KG1 (cell line): ENCODE measurements at regions not wholly inside any gene's neighbourhood (a gene's known extent, or its start where the extent isn't known, plus 50 kb on each side); places are given as distances from the start of the nearest gene placed in this dataset.

Experiments used
- DNase-seq: peaks from one replicate; lab custom pipeline; 2025; lab: John Stamatoyannopoulos, UW

DNA sequence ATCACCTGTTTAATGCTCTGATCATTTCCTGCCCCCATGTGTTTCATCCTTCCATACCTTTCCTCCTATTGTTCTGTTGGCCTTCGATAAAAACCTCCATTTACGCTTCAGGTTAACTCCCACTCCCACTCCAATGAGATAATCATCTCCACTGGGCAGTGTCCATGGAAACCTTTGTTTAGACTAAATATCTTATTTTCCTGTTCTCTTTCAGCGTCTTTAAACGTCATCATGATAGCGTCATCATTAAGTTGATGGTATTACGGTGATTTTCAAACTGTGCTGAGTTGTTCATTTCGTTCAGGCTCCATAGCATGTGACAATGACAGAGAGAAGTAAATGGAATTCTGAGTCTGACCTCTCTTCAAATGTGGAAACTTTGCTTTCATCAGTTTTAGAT is 970.5 kb upstream of the SLC35B3 start:
- DNase-seq, result no peak

- DNase-seq, result no peak
These were observed 970.0 kb upstream of the SLC35B3 start for GRCh38 chr6:9405369-9405768.

DNA sequence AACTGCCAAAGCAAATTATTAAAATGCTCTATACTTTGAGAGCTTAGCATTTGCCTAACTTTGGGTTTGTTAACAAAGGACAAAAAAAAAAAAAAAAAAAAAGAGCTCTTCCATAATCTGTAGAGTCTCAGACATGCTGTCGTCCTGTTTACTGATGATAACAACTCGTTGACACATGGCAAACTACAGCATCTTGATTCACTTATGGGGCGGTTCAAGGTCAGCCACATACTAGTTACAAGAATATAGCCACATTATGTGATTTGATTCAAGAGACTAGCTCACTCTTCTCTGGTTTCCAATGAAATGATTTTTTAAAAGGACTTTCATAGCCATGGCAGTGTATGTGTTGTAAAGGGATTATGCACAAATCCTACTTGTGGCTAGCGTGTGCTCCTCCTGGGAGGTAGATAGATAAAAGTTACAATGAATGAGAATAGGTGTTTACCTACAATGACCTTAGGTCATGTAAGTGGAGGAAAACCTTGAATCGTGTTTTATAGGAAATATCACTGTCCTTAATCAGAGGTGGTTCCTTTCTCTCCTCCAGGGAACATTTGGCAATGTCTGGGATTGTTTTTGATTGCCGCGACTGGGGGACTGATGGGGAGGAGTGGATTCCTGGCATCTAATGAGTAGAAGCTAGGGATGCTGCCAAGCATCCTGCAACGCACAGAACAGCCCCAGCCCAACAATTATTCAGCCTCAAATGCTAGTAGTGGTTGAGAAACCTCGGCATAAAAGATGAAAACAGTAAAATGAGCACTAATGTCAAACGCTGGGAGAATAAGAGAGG is 969.2 kb upstream of the SLC35B3 start:
- no peak for DNase-seq

- no peak for DNase-seq
These were observed 968.4 kb upstream of the SLC35B3 start for GRCh38 chr6:9403736-9404135.

DNA sequence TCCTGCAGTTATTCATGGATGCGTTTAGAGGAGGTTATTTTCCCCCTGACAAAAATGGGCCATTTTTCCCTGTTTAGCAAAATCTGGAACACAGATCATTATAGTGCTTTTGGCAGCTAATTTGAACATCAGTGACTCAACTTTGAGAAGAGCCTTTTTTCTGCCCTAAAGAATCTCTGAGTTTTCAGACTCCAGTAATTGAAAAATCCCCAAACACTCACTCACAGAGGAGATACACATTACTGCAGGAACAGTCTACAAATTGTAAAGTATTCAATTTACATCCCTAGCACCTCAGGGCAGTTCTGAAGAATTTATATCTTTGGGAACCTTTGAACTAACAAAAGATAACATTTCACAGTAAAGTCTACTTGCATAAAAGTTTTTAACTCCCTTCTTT is 966.6 kb upstream of the SLC35B3 start:
- no peak for DNase-seq

DNA sequence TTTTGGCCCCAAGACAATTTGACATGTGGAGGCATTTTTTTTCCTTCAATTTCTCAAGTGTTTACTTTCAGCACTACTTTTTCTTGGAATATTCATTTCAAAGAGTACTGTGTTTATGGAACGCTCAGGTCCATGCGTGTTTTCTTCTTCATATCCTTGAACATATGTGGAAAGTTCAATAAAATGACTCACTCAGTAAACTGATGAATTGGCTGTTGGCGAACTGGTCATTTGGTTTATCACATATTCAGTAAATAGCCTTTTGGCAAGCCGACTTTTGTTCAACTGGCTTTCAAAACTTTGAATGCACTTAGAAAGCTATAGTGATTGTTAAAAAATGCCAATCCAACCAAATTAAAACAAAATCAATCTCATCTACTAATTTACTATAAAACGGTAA is 964.6 kb upstream of the SLC35B3 start:
- DNase-seq, result no peak

- no peak for DNase-seq
These were observed 963.5 kb upstream of the SLC35B3 start for GRCh38 chr6:9398767-9399373.

DNA sequence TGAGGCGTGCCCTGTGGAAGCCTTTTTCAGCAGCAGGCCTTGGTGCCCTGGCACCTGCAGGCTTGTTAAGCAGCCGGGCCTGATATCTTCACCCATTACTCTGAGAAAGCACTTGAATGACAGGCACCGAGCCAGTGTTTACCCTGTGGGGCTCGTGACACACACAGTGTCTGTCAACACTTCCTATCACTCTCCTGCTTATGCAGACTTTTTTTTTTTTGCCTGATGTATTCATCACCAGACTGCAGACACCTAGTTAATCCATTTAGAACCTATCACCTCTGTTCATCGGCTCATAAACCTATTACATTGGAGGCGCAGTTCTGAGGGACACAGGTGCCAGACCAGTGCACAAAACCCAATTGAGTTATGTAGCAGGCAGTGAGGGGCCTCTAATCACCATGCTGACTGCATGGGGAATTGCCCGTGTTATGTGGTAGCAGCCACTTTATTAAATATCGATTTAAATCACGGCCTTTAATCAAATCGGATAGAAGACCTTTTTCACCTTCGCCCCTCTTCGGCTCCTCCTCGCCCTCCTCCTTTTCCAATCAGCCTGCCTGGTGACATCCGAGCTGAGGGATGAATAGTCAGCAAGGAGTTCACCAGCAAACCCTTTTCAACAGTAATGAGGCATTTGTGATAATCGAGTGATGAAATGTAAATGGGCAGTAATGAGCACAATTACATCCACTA is 962.9 kb upstream of the SLC35B3 start:
- no peak for DNase-seq

- no peak for DNase-seq
These were observed 953.3 kb upstream of the SLC35B3 start for GRCh38 chr6:9388596-9388995.

- no peak for DNase-seq
These were observed 945.2 kb upstream of the SLC35B3 start for GRCh38 chr6:9380568-9380967.

GRCh38 chr6:9373308-9373707 is 938.0 kb upstream of the SLC35B3 start:
- DNase-seq, result no peak

- no peak for DNase-seq
These were observed 935.1 kb upstream of the SLC35B3 start for GRCh38 chr6:9370480-9370879.

GRCh38 chr6:9365378-9365777 is 930.0 kb upstream of the SLC35B3 start:
- DNase-seq, result no peak

DNA sequence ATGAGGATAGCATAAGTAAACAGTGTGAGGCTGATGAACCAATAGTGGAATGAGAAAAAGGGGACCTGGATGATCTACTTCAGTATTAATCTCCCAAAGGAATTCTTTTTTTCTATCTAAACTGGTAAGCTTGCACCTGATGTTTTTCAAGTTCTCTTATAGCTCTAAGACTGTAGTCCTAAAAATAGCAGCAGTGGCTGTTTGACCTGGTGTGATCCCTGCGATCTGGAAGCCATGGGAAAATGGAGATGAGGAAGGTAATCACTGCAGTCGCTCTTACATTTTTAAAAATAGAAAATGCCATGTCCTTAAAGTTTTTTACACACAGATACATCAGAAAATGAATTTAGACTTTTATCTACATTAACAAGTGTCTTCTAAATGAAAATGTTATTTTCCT is 926.4 kb upstream of the SLC35B3 start:
- no peak for DNase-seq

DNA sequence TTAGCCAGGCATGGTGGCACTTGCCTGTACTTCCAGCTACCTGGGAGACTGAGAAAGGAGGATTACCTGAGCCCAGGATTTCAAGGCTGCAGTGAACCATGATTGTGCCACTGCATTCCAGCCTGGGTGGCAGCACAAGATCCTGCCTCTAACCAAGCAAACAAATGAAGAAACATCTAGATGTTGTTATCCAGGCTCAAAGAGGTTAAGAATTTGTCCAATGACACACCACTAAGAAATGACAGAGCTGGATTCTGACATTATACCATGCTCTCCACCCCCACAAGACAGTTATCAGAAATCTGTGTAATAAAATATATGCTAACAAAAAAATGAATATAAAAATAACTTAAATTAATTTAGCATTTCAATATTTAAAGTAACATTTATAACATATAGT is 925.5 kb upstream of the SLC35B3 start:
- DNase-seq, result no peak

DNA sequence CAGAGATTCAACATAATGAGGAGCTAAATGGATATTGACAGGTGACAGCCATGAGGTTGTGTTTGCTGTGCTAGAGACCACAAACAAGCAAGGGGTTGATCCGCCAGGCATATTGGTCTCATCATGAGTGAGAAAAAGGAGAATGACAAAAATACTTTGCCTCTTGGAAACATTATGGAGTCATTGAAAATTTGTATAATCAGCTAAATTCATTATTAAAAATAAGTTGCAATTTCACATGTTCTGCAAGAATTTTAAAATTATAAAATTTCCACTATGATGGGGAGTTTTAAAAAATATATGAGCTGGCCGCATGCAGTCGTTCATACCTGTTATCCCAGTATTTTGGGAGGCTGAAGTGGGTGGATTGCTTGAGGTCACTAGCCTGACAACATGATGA is 912.3 kb upstream of the SLC35B3 start:
- no peak for DNase-seq

GRCh38 chr6:9346923-9347322 is 911.6 kb upstream of the SLC35B3 start:
- DNase-seq, result no peak

DNA sequence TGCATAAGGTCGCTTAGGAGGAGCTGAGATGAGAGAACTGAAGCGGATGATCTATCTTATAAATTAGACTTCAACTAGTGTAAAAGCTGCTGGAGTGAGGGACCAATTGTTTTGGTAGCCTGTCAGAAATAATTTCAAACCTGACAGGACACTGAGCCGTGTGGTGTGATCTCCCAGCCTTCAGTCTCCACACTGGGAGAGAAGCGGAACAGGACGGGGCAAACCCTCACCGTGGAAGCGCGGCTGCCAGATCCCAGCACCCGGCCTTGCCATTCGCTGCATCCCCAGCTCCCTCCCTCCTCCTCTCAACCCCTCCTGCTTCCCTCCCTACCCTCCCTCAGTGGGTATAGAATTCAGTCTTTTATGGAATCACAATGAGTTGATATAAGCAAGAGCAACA is 900.1 kb upstream of the SLC35B3 start:
- DNase-seq, result no peak

DNA sequence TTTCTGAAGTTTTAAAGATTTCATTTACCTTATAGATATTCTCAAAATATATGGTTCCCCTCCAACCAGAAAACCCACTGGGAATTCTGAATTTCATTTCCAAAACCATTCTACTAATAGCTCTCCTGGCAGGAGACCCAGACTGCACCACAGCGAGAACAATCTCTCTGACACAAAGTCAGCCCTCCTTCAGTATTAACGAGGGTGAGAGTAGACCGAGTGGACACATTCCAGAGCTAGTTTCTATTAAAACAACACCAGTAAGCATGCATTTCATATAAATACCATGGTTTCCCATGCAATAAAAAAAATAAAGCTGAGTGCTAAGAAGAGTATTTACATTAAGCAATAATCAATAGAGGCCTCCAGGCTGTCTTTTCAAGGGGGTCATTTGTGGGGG is 899.6 kb upstream of the SLC35B3 start:
- no peak for DNase-seq

DNA sequence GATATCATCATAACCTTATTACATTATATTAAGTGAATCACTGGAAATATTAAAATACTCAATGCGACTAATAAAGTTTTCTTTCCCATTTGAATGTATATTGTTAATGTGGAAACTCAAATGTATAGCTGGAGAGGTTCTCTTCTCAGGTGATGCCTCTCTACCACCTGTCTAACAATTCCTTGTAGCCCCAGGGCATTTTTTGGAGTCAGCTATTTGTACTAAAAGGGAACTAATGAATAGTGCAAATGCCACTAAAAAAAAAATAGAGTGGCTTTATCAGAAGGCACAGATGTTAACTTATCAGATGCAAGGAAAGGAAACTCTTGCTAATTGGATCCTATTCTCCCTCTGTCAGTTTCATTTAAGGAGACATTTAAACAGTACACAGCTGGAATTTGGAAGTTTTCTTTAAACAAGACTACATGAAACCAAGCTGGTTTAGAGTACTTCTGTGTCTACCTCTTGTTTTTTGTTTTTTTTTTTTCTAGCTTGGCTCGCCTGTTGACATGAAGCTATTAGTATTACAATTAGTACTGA is 897.0 kb upstream of the SLC35B3 start:
- no peak for DNase-seq

- no peak for DNase-seq
These were observed 881.5 kb upstream of the SLC35B3 start for GRCh38 chr6:9316831-9317230.

GRCh38 chr6:9315966-9316650 is 880.8 kb upstream of the SLC35B3 start:
- no peak for DNase-seq
